ENCODE measurements at regions not wholly inside any gene's neighbourhood (a gene's known extent, or its start where the extent isn't known, plus 50 kb on each side); places are given as distances from the start of the nearest gene placed in this dataset.

- TF ChIP-seq CTCF (IDR thresholded peaks at IDR 0.05) = no peak
- no peak for TF ChIP-seq ZBTB21 (CRISPR knock-in tag; IDR thresholded peaks at IDR 0.05; ENCODE audit: borderline replicate concordance)
- no peak for TF ChIP-seq USF2 (CRISPR knock-in tag; IDR thresholded peaks at IDR 0.05)
- no peak for TF ChIP-seq STAT6 (CRISPR knock-in tag; conservative IDR thresholded peaks at IDR 0.05; ENCODE audit: low read depth)
- no peak for TF ChIP-seq NFE2L1 (CRISPR knock-in tag; IDR thresholded peaks at IDR 0.05)
- no peak for TF ChIP-seq ESRRA (CRISPR knock-in tag; IDR thresholded peaks at IDR 0.05; ENCODE audit: borderline replicate concordance)
- TF ChIP-seq KAT7 (CRISPR knock-in tag; IDR thresholded peaks at IDR 0.05; ENCODE audit: borderline replicate concordance) = no peak
- TF ChIP-seq CREM (CRISPR knock-in tag; IDR thresholded peaks at IDR 0.05) = no peak
- TF ChIP-seq, protein P1, sequence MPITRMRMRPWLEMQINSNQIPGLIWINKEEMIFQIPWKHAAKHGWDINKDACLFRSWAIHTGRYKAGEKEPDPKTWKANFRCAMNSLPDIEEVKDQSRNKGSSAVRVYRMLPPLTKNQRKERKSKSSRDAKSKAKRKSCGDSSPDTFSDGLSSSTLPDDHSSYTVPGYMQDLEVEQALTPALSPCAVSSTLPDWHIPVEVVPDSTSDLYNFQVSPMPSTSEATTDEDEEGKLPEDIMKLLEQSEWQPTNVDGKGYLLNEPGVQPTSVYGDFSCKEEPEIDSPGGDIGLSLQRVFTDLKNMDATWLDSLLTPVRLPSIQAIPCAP (CRISPR knock-in tag; IDR thresholded peaks at IDR 0.05) = no peak
- no peak for TF ChIP-seq ZNF121 (CRISPR knock-in tag; IDR thresholded peaks at IDR 0.05)
- TF ChIP-seq, protein P2, sequence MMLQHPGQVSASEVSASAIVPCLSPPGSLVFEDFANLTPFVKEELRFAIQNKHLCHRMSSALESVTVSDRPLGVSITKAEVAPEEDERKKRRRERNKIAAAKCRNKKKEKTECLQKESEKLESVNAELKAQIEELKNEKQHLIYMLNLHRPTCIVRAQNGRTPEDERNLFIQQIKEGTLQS (CRISPR knock-in tag; conservative IDR thresholded peaks at IDR 0.05) = no peak
- no peak for TF ChIP-seq ELF4 (CRISPR knock-in tag; IDR thresholded peaks at IDR 0.05; ENCODE audit: low read depth)
- no peak for TF ChIP-seq TEAD4 (CRISPR knock-in tag; IDR thresholded peaks at IDR 0.05)
- TF ChIP-seq FOXP1 (CRISPR knock-in tag; IDR thresholded peaks at IDR 0.05; ENCODE audit: borderline replicate concordance) = no peak
Observed at GRCh38 chr16:17887963-17888362, 417.2 kb upstream of the XYLT1 start.

All from WTC11 (cell line).